Omental fat pad (tissue), 3 donors: ENCODE measurements at regions not wholly inside any gene's neighbourhood (a gene's known extent, or its start where the extent isn't known, plus 50 kb on each side); places are given as distances from the start of the nearest gene placed in this dataset.

Experiments used
- ATAC-seq: fragments of 150-250 bp; one replicate; pipeline ENCODE4 v1.9.1; 2016; ENCODE audit warnings: mild to moderate bottlenecking, moderate library complexity; ENCODE audit not compliant: low FRiP score
- DNase-seq: peaks from one replicate; pipeline ENCODE4 v3.0.0-alpha.2; 2019; ENCODE audit warnings: low spot score
- TF ChIP-seq, protein P1 (sequence below), 3 donors: fragments of 450-650 bp; IDR thresholded peaks; one replicate each; pipeline ENCODE4 v1.5.1; 2016 to 2017; ENCODE audit warnings: antibody characterized with exemption in 3 of 3, mild to moderate bottlenecking in 3 of 3, moderate library complexity in 2 of 3

- ATAC-seq (no peak), DNase-seq (no peak)
- TF ChIP-seq, protein P1, sequence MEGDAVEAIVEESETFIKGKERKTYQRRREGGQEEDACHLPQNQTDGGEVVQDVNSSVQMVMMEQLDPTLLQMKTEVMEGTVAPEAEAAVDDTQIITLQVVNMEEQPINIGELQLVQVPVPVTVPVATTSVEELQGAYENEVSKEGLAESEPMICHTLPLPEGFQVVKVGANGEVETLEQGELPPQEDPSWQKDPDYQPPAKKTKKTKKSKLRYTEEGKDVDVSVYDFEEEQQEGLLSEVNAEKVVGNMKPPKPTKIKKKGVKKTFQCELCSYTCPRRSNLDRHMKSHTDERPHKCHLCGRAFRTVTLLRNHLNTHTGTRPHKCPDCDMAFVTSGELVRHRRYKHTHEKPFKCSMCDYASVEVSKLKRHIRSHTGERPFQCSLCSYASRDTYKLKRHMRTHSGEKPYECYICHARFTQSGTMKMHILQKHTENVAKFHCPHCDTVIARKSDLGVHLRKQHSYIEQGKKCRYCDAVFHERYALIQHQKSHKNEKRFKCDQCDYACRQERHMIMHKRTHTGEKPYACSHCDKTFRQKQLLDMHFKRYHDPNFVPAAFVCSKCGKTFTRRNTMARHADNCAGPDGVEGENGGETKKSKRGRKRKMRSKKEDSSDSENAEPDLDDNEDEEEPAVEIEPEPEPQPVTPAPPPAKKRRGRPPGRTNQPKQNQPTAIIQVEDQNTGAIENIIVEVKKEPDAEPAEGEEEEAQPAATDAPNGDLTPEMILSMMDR (IDR thresholded peaks at IDR 0.05) = no peak
Observed at GRCh38 chr5:163585206-163585605, 79.8 kb downstream of the MAT2B start.

DNA sequence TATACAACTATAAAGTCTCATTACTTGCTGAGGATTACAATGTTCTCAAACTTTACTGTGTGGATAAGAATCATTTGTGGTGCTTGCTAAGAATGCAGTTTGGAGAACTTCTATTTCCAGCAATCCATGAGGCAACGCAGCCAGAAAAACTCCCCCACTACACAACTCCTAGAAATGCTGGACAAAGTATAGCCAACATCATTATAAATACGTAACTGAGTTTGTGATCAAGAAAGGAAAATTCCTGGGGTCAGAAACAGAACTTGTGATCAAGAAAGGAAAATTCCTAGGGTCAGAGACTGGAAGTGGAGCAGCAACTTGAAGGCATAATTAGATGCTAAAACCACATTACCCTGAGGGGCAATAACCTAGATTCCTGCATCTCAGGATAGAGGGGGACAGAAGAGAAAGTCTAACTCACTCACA, 81.1 kb downstream of the MAT2B start:
- DNase-seq = no peak
- ATAC-seq = no peak
- TF ChIP-seq, protein P1 (IDR thresholded peaks at IDR 0.05) = no peak

DNA sequence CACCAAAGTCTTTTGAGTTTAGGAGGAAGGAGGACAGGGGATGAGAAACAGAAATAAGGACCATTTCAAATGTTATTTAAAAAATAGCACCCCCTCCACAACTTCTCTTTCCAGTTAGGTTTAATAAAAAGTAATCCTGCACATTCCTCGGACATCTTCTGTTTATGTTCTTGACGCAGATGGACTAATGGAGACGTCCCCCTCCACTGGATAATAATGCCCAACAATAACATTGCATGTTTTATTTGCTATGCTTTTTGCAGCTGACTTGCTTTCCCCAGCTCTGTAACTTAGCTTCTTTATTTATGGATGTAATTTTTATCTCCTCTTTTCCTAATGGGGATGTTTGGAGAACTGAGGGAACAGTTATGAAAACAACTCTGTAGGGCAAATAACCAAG, 89.5 kb downstream of the MAT2B start:
- DNase-seq (no peak), ATAC-seq (no peak)
- TF ChIP-seq, protein P1 (IDR thresholded peaks at IDR 0.05) = no peak

DNA sequence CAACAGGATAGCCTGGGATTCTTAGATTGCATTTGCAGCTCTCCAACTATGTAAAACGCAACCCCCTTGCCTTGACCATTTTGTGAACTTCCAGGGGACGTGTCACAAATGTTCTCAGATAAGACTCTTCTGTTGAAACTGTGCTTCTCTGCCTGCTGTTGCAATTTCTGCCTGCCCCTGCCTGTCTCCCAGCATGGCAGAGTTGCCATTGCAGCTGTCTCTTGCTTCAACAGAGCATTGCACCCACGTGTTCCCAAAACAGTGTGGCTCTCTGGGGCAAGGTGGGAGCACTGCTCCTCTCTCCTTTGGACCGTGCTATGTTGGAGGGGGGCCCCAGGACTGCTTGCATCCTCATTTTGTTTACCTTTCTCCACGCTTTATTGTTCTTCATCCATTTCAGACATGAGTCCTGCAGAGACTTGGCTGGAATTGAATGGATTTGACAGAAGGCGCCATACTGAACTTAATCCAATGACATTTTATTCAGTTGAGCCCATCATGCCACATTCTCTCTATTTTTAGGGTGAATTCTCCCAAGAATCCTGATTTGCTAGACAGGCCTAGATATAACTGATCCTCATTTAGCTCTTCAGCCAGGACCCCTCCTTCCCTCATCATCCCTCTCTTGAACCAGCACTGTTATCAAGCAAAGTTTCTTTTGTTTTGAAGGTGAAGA, 90.7 kb downstream of the MAT2B start:
- no peak for DNase-seq
- TF ChIP-seq, protein P1 (IDR thresholded peaks at IDR 0.05) = no peak
- no peak for ATAC-seq

DNA sequence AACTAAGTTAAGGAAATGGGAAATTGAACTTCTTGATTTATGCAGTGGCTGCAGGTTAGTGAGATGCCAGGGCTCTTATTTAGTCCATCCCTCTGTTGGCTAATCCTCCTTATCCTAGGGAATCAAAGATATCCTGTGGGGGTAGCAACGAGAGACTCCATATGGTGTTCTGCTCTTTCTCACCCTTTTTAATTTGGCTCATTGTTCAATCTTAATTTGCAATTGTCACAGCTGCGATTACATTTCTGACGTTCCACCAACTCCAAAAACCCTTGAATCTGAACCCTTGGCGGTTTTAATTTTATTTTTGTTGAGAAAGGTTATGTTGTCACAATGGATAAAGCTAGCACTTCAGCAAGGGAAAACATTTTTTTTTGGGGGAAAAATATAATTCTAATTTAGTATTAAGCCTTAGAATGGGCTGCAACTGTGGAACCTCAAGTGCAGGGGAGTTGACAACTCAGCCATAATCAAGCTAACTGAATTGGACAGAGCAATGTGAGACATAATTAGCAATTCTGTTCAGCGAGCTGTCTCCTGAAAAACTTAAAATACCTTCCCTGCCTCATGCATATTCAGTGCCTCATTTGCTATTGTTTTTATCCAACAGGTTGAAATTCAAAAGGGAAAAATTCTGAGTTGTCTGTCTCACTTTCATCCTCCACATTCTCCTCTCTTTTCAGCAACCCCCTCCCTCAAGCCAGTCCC, 91.3 kb downstream of the MAT2B start:
- TF ChIP-seq, protein P1 (IDR thresholded peaks at IDR 0.05) = no peak
- no peak for DNase-seq
- ATAC-seq = no peak

DNA sequence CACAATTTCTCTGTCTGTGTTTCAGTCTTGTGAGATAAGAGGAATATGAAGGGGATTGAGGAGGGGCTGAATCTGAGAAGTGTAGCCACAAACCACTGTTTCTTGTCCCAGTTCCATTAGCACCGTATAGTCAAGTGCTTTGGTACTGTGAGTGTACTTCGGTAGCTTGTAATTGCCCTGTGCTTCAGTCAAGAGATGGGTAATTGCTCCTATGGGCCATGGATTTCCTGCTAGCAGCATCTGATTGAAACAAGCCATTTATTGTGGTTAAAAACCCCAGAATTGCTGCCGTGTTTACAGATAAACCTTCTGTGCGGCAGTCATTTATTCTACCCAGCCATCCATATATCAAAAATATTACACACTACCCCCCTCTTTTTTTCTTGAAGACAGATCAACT, 98.6 kb downstream of the MAT2B start:
- DNase-seq (no peak), ATAC-seq (no peak)
- TF ChIP-seq, protein P1 (IDR thresholded peaks at IDR 0.05) = no peak

GRCh38 chr5:163607256-163607655, 101.8 kb downstream of the MAT2B start:
- TF ChIP-seq, protein P1 (IDR thresholded peaks at IDR 0.05) = no peak
- ATAC-seq (no peak), DNase-seq (no peak)
